Hematopoietic multipotent progenitor cell (in vitro differentiated cells): ENCODE measurements at regions not wholly inside any gene's neighbourhood (a gene's known extent, or its start where the extent isn't known, plus 50 kb on each side); places are given as distances from the start of the nearest gene placed in this dataset.

Experiments
- DNase-seq, 3 donors: peaks; one replicate each; pipeline ENCODE4 v3.0.0-alpha.2; 2011 to 2015; ENCODE audit warnings: low read depth in 2 of 3, low spot score in 2 of 3

DNA sequence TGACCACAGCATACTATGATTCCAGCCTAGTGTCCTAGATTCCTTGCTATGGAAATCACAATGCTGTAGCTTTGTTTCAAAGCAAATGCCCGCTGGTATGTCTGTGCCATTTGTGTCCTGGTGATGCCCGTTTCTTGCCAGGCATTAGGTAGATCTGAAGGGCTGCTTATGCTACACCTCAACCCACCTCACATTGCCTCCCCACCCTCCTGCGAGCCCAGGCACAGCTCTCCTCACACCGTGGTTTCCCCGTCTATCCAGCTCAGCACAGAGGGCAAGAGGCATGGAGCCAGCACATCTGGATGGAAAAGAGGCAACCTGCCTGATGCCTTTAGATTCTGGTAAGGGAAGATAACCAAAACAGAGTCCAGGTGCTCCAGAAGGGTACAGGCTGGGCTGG lies 307.4 kb upstream of the B3GAT1 start:
- DNase-seq, result no peak

DNA sequence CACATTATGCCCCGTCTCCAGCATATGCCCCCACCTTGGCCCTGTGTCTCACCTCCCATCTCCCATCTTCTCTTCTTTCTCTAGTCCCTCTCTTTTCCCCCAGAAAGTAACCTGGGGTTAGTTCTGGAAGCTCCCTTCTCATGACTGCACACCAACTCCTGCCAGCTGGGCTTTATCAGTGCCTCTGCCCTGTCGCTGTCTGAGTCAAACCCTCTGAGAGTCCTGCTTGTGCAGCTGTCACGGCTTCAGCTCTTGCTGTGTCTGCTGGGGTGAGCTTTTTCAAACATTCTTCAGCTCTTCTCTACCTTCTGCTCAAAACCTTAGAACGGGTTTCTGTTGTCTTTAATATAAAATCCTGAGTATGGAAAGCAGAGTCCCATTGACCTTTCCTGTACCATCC lies 304.5 kb upstream of the B3GAT1 start:
- DNase-seq, result no peak

DNA sequence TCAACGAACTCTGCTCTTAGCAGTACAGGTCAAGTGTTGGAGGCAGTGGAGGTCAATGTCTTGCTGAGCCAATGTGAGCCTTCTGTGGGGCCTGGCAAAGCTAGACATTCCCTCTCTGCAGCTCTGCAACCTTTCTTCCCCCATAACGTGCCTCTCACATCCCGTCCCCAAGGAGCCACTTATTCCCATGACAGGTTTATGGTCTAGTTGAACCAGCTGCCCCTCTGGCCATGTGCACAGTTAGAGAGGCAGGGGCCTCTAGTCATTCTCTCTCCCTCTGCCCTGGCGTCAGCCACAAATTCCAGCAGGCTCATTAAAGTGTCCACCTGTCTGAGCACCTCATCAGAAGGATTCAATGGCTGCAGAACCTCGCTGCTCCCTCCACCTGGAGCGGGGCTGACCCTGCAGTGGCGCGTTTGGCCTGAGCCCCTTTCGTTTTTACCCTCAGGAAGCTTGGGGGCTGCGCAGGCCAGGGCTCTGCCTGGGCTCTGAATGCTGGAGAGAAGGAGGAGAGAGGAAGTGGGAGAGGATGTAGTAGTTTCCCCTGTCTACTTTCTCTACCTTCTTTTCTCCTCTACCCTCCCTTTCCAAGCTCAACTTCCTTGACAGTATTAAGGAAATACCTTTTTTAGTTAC lies 302.1 kb upstream of the B3GAT1 start:
- no peak for DNase-seq

DNA sequence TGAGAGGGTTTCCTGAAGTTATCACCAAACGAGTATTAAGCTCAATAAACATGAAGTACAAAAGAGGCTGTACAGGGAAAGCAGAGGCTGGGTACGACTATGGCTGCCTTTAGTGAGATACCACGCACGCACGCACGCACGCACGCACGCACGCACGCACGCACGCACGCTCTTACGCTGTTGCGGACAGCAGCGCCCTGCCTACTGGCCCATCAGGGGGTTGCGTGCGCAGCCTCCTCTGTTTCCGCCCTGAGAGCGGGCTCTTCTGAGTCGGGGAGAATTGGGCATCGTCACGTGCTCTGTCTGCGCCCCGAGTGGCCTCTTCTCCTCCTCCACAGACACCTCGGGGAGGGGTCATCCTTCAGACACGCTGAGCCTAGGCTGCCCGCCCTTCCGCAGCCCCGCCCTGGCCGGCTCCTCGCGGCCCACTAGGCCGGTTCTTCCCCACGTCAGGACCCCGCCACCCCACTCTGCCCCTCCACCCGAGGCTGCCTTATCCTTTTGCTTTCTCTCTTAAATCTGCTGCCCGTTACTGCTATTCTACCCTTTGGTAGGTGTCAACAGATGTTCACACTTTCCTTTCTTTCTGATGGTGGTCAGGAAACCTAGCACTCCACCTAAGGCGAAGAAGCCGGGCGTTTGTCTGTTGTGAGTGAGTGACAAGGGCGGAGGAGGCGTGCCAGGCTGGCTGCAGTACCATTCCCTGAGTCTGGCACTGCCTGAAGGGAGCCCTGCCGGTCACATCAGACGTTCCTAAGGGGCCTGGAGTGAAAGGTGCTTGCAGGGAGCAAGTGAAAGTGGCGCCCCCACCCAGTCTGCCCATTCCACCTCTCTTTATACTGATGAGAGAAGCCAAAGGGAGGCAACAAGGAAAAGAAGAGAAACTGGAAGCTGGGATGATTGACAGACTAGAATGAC lies 300.4 kb upstream of the B3GAT1 start:
- no peak for DNase-seq

DNA sequence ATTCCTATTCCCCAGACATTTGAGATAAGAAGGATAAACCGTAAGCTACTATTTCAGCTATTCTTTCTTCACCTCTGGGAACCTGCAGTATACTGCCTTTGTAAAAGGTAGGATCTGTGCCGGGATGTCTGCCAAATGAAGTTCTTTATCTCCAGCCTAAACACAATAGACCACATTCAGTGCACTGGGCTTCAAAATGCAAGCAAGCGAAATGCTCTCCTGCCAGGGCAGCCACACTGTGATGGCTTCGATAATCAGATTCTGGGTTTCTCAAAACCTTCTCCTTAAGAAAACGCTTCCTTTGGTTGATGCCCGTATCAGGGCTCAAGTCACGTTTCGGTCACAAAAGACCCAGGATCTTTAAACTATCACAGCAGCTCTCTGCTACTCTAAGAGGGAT lies 299.5 kb upstream of the B3GAT1 start:
- DNase-seq, result no peak

DNA sequence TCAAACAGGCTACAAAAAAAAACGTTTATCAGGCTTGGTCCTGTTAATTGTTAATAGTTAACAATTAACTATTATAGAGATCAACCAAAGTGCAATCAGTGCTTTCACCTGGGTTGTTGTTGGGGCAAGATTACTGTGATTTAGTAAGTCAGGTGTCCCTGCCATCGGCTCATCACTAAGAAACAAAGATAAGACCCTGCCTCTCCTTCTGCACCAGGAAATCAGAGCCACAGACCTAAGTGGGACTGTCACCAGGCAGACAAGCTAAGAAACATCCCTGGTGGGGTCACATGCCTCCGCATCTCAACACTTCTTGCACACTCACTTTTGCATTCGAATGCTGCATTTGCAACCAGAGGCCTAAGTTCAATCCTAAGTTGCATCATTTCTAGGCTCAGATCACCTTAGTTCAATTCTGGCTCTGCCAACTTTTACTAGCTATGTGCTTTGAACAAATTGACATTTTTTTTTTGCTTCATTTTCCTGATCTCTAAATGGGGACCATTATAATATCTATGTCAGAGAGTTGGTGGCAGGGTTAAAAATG lies 298.9 kb upstream of the B3GAT1 start:
- no peak for DNase-seq

DNA sequence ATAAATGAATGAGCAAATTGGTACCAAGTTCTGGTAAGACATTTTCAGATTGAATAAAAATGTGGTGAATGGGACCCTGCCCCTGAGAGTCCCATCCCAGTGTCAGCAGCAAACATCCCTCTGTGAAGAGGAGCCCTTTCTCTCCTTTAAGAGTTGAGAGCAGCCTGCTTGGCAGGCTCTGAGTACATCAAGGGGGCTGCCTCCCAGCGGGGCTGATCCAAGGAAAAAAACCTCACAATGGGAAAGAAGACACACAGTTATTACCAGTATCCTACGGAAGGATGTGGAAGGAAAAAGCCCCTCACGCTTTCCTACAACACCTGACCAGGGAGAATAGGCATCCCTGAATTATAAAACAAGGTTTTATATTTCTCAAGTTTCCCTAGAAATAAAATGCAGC lies 293.8 kb upstream of the B3GAT1 start:
- DNase-seq, result no peak

DNA sequence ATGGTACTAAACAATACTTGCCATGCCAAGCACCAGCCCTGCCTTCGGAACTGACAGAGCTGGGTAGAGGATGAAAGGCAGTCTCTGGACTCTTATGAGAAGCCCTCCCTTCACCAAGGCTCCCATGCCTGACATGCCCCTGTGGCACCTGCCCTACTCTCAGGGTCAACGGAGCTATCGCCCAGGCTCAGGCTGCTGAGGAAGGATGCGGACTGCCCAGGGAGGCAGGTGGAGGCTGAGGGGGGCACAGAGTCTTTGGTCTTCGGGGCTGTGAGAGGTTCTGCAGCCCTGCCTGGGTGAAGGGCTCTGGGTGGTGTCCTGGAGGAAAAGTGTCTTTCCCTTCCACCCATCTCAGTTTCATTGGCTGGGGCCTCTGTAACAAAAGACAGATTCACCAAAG lies 290.8 kb upstream of the B3GAT1 start:
- no peak for DNase-seq

DNA sequence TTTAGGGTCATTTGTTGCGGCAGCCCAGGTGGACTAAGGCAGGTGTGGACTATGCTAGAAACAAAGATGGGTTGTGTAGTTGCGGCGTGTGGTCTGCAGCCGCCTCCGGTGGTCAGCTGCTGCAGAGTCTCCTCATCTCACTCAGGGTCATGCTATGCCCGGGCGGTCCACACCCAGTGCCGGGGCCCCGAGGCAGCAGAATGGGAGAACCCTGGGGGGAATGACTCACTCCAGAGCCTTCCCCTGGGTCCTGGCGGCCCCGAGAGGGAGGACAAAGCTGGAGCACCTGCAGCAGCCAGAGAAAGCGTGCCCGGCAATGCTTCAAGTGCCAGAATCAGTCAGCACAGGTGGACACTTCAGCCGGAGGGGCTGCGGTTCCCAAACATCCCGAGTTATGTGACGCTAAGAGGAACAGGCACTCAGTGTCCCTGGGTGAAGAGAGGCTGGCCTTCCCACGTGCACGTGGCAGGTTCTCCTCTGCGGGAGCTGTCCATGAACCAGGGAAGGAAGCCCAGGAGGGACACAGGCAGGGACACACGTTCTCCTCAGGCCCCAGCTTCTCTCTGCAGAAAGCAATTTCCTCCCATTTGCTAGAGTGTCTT lies 289.6 kb upstream of the B3GAT1 start:
- DNase-seq, result no peak

DNA sequence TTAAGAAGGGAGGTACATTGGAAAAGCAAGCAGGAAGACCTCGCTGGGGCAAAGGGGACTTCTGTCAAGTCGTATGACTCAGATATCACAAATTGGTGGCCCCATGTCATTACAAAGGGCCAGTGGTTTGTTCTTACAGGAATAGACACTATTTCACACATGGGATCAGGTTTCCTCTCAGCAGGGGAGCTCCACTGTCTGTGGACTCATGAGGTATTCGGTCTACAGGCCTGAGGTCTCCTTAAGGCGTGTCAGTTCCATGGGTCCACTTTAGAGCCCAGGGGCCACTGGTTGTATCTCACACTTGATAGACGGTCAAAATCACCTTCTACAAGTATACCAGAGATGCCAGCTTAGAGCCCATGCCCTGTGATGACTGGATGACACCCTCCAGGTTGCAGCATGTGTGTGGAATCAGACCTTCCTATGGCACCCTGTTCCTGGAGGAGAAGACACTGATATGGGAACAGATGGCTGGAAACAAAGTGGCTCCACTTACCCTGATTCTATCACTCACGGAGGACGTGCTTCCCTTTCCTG lies 288.1 kb upstream of the B3GAT1 start:
- no peak for DNase-seq

DNA sequence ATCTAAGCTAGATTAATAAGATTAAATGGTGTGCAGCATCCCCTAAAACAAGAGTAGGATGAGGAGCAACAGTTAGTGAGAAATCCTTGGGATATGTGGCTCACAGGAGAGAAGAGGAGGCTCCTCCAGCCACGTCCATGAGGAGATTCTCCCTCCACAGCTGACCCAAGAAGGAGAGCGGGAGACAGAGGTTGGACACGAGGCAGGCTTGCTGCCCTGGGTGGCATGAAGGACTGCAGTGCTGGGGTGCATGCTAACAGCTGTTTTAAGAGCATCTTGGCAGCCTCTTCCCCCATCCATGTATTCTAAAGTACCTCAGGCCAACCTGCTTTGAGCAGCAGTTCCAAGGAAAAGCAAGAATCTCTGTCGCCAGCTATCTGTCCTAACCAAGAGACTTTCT lies 284.4 kb upstream of the B3GAT1 start:
- no peak for DNase-seq

DNA sequence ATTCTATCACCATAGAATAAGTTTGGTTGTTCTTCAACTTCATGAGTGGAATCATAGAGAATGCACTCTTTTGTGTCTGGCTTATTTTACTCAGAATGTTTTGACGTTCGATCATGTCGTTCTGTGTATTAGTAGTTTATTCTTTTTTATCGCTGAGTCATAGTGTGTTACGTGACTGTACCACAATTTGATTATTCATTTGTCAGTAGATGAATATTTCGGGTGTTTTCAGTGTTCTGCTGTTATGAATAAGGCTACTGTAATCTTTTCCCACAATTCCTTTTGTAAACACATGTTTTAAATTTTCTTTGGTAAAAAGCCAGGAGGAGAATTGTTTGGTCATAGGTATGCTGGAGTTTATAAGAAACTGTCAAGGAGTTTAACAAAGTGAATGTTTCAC lies 279.9 kb upstream of the B3GAT1 start:
- no peak for DNase-seq

DNA sequence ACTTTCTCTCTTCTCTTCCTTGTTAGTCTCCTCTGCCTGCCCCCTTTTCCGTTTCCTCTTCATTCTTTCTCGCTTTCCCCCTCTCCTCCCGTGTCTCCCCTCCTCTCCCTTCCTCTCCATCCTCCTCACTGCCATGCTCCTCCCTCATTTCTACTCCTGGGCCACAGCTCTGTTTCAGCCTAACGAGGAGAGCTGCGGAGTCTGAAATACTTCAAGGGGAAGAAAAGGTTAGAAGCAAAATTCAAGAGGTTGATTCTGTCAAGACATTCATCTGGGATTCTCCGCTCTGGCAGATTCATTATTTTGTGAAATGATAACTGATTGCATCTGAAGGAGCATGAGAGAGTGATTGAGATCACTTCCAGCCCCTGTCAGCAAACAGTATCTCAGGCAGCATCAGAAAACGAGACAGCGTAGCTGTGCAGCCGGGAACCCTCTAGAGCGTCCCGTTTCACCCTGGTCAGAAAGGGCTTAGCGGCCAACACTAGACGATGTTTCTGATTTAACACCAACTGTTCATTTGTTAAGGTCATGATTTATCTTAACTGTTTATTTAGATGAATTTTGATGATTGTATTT lies 279.3 kb upstream of the B3GAT1 start:
- no peak for DNase-seq

DNA sequence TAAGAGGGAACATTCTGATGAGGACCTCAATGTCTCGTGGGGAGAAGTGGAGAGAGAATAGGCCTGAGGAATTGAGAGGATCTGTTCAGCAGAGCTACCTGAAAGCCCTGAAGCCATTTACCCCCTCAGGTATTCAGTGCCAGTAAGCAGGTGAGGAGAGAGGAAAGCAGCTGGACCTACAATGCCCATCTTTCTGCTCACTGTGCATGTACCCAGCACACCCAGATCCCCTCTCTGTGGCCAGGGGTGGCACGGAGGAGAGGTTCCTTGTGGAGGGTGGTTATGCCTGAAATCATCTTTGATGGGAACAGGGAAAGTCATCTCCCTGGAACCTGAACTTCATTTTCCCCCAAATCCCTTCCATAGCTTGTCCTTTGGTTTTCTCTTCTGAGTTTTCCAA lies 277.8 kb upstream of the B3GAT1 start:
- no peak for DNase-seq

DNA sequence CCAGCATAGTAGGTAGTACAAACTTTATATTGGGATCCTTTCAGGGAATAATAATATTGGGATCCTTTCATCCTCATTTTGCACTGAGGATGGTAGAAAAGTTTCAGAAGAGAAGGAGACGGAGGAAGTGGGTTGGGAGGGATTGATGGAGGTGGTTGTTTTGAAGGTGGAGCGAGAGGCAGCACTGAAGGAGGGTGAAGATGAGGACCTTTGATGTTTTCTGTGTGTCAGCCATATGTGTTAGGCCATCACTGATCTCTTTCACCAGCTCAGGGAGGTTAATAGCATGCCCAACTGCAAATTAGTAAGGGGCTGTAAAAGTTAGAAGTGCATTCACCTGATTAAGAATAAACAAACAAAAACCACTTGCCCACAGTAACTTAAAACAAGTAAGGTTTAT lies 275.5 kb upstream of the B3GAT1 start:
- no peak for DNase-seq

DNA sequence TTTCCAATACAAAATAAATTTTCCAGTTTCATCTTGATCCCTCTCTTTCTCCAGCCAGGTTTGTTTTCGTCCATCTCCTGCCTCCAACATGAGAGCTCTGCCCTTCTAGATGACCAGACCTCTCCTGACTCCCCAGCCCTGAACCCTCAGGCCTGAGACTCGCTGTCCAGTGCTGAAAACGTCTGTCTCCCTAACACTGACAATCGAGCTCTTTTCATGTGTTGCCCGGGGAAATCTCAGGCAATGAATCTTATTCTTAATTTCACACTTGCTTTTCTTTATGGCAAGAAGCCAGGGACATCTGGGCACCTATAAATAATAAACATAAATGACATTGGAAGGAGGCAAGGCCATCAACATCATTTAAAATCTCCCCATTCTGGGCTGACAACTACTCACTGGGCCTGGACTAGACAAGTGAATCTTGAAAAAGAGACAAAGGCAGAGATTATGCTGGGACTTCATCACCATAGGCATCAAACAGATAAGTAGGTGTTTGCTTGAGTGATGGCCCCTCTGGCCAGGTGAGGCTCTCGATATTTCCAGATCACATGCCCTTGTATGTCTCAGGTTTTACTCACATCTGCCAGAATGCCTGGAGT lies 274.5 kb upstream of the B3GAT1 start:
- DNase-seq, result no peak

DNA sequence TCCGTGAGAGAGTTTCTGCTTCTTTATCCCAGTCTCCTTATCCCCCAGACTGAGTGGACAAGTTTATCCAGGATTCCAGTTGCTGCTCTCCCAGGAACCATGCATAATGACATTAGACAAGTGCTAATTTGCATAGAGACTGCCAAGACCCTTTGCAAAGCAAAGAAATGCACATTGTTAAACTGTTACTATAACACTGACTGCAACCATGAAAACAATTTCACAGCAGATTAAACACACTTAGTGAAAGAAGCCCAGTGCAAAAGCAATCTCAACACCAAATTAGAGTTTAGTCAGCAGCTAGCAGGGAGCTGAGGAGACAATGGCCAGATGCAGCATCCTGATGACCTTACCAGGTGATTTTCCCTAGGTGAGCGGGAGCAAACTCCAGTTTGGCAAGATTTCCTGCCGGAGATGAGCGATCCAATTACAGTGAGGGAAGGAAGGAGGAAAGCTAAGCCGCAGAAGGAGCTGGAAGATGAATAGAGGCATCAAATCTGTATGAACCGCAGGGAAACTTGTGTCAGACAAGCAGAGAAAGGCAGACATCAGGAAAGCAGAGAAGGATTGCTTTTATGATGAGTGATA lies 273.8 kb upstream of the B3GAT1 start:
- no peak for DNase-seq

DNA sequence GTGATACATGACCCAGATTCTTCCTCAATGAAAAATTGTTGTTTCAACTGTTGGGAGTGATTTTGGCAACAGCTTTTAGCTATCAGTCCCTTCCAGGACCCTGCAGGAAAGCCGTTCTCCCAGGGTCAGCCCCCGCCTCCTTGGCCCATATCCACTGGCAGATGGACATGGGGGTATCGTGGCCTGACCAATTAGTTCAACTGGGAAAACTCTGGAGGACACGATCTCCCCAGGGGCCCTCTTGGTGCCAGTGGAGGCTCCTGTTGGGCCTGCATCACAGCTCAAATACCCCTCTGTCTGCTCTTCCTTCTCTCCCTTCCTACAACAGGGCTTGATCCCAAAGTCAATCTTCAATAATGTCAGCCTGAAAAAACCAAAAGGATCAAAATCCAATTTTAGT lies 272.5 kb upstream of the B3GAT1 start:
- no peak for DNase-seq

DNA sequence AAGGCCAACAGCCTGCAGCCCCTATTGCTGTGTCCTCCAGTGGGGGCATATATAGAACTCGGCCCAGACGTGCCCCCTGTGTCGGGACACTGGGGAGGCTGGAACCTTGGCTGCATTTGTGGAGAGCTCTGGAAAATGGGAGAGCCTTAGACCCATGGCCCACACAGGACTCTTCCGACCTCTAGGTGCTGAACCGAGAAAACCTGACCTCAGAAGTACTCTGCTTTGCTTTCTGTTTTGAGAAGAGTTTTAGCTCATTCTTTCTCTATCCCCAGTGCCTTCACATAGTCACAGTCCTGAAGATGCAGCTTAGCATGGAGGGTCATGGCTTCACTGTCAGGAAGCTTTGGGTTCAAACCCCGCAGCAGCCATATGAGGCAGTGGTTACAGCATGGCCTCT lies 271.8 kb upstream of the B3GAT1 start:
- DNase-seq, result no peak

DNA sequence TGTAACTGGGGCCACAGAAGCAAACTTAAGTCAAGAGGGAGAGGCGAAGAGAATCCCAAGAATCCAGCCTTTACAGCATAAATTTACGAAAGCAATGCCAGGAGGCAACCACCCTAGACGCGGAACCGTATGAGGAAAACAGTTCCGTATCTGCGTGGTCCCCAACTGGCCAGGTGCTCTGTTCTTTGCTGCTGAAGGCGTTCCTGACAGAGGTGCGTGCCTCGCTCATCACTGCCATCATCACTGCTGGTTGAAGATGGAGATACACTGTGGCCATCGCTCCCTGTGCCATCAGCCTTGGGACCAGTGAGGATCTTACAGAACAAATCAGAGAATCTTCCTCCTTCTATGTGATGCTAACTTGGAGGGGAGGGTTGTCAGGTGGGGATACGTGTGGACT lies 270.5 kb upstream of the B3GAT1 start:
- DNase-seq, result no peak
